ENCODE measurements at regions not wholly inside any gene's neighbourhood (a gene's known extent, or its start where the extent isn't known, plus 50 kb on each side); places are given as distances from the start of the nearest gene placed in this dataset.

DNA sequence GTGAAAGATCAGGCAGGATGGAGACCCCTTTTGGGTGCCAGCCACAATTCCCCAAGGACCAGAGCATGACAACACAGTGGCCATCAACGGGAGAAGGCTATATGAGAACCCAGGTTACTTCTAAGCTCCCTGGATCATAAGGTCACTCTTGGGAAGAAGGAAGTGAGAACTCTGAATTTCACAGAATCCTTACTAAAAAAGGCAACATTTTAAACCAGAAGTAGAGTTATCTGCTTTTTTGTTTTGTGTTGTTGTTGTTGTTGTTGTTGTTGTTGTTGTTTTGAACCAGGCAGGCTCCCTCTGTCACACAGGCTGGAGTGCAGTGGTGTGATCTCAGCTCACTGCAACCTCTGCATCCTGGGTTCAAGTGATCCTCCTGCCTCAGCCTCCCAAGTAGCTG lies 107.4 kb upstream of the TNFAIP3 start:
- 83 to 90% methylated on average over 1 of the region's 1 CpG for WGBS, 2 donors
- intact Hi-C loops (cut with DNase I; ENCODE audit: low total_unique reads), result no loop called here

DNA sequence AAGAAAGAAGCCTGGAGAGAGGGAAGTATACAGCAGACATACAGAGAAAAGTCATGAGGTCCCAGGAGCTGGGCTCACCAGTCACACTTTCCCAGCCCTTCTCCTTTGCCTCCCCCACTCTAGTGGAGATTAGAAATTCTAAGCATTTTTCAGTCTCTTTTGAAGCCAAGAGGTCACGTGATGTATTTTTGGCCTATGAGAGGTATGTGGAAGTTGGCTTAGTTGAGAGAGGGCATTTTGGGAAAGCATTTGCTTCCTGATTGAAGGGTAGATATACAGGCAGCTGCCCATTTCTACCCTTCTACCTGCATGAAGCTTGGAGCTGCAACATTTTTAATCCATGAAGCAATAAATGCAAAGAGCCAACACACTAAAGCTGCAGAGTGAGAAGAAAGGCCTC lies 106.0 kb upstream of the TNFAIP3 start:
- H3K4me3 ChIP-seq (ENCODE audit: low read depth, poor library complexity, severe bottlenecking), result no peak overlapping the region
- 83 to 91% methylated on average over 1 of the region's 1 CpG for WGBS, 2 donors
- DNase-seq (ENCODE audit: low spot score in 2 of 2), result no peak
- TF ChIP-seq, protein P1, sequence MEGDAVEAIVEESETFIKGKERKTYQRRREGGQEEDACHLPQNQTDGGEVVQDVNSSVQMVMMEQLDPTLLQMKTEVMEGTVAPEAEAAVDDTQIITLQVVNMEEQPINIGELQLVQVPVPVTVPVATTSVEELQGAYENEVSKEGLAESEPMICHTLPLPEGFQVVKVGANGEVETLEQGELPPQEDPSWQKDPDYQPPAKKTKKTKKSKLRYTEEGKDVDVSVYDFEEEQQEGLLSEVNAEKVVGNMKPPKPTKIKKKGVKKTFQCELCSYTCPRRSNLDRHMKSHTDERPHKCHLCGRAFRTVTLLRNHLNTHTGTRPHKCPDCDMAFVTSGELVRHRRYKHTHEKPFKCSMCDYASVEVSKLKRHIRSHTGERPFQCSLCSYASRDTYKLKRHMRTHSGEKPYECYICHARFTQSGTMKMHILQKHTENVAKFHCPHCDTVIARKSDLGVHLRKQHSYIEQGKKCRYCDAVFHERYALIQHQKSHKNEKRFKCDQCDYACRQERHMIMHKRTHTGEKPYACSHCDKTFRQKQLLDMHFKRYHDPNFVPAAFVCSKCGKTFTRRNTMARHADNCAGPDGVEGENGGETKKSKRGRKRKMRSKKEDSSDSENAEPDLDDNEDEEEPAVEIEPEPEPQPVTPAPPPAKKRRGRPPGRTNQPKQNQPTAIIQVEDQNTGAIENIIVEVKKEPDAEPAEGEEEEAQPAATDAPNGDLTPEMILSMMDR (IDR thresholded peaks at IDR 0.05), result no peak
- TF ChIP-seq POLR2A (IDR thresholded peaks at IDR 0.05), result no peak
- intact Hi-C loops (cut with DNase I; ENCODE audit: low total_unique reads), result no loop called here

More for the DNA sequence above, 107.4 kb upstream of the TNFAIP3 start:
- no peak for DNase-seq (ENCODE audit: low spot score in 2 of 2)
- TF ChIP-seq, protein P1 (IDR thresholded peaks at IDR 0.05), result no peak
- no peak for TF ChIP-seq POLR2A (IDR thresholded peaks at IDR 0.05)
- H3K4me3 ChIP-seq (ENCODE audit: low read depth, poor library complexity, severe bottlenecking), result no peak overlapping the region

DNA sequence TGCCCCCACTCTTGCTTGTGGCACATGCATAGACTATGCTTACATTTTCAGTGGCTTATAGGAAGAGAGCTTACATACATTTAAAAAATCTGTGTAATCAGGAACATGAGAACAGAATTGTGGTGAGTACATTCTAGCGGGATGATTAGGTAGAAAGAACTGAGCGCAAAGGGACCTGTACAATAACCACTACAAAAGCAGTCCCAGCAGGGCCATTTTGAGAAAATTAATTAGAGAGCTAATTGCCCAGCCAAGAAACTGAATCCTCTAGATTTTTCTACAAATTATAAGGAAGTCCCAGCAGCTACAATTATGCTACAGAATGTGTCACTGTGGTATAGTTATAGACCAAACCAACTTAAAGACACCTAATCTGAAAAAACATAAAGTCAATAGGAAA lies 105.6 kb upstream of the TNFAIP3 start:
- no peak for DNase-seq (ENCODE audit: low spot score in 2 of 2)
- WGBS, 2 donors, result 64 to 78% methylated on average over 2 of the region's 2 CpGs
- TF ChIP-seq, protein P1 (IDR thresholded peaks at IDR 0.05), result no peak
- TF ChIP-seq POLR2A (IDR thresholded peaks at IDR 0.05), result no peak
- H3K4me3 ChIP-seq (ENCODE audit: low read depth, poor library complexity, severe bottlenecking), result no peak overlapping the region
- intact Hi-C loops (cut with DNase I; ENCODE audit: low total_unique reads), result no loop called here

DNA sequence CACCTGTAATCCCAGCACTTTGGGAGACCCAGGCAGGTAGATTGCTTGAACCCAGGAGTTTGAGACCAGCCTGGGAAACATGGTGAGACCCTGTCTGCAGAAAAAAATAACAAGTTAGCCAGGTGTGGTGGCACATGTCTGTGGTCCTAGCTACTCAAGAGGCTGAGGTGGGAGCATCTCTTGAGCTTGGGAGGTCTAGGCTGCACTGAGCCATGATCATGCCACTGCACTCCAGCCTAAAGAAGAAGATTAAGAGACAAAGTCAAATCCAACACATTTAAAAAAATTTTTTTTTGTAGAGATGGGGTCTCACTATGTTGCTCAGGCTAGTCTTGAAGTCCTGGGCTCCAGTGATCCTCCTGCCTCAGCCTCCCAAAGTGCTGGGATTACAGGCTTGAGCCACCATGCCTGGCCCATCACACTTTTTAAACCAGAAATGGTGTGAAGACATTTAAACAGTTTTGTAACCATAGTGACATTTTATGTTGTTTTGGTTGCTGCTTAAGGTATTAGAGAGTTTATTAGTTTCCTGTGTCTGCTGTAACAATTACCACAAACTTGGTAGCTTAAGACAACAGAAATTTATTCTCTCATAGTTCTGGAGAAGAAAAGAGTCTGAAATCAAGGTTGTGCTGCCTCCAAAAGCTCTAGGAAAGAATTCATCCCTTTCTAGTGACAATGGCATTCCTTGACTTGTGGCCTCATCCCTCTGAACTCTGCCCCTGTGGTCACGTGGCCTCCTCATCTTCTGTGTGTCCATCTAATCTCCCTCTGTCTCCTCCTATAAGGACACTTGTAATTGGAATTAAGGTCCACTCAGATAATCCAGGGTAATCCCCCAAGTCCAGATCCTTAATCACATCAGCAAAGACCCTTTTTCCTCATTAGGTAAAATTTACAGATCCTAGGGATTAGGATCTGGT lies 104.6 kb upstream of the TNFAIP3 start:
- WGBS, 2 donors, result 88 to 92% methylated on average over 1 of the region's 1 CpG
- intact Hi-C loops (cut with DNase I; ENCODE audit: low total_unique reads), result no loop called here
- DNase-seq (ENCODE audit: low spot score in 2 of 2), result no peak
- TF ChIP-seq, protein P1 (IDR thresholded peaks at IDR 0.05), result no peak
- TF ChIP-seq POLR2A (IDR thresholded peaks at IDR 0.05), result no peak
- H3K4me3 ChIP-seq (ENCODE audit: low read depth, poor library complexity, severe bottlenecking), result no peak overlapping the region

DNA sequence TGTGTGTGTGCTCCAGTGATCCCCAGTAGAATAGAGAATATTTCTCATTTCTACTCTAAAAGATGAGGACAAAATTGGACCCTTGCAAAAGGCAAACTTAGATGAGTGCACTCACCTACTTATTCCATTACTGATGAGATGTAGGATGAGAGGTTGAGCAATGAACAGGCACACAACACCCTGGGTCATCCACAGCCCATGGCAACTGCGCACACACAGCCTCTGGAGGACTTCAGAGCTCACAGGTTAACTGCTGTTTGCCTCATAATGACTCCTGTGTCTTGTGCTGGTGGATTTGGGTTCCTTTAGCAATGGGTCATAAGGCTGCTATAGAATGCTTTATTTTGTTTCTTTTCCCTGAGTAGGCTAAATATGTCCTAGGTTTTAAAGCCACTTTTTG lies 103.6 kb upstream of the TNFAIP3 start:
- intact Hi-C loops (cut with DNase I; ENCODE audit: low total_unique reads), result no loop called here
- 88 to 93% methylated on average over 1 of the region's 1 CpG for WGBS, 2 donors
- DNase-seq (ENCODE audit: low spot score in 2 of 2), result no peak

More for the DNA sequence above, 103.6 kb upstream of the TNFAIP3 start:
- TF ChIP-seq POLR2A (IDR thresholded peaks at IDR 0.05), result no peak
- TF ChIP-seq, protein P1 (IDR thresholded peaks at IDR 0.05), result no peak
- no peak overlapping the region for H3K4me3 ChIP-seq (ENCODE audit: low read depth, poor library complexity, severe bottlenecking)

All from lower leg skin (tissue), 4 donors.